NCI-H128 (cell line): ENCODE measurements at regions not wholly inside any gene's neighbourhood (a gene's known extent, or its start where the extent isn't known, plus 50 kb on each side); places are given as distances from the start of the nearest gene placed in this dataset.

ENCODE experiments used
- DNase-seq: peaks from one replicate; lab custom pipeline; 2025; ENCODE audit not compliant: unreplicated experiment; lab: John Stamatoyannopoulos, UW

DNA sequence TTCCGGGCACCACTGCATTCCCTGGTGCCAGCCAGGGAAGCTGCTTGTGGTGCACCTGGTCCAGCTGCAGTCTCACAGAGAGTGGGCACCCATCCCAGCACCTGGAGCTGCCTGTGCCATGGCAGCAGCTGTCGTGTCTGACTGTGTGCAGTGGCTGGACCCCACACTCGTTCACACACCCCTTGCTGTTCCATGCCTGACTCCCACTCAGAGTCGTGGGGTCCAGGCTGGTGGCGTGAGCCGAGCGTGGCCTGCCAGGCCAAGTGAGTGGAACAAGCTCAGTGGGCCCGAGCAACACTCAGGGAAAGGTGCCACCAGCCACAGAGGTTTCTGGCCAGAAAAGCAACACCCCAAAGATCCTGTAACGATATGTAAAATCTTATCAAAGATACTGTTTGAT, 97.2 kb upstream of the KCNK1 start:
- DNase-seq, result no peak

DNA sequence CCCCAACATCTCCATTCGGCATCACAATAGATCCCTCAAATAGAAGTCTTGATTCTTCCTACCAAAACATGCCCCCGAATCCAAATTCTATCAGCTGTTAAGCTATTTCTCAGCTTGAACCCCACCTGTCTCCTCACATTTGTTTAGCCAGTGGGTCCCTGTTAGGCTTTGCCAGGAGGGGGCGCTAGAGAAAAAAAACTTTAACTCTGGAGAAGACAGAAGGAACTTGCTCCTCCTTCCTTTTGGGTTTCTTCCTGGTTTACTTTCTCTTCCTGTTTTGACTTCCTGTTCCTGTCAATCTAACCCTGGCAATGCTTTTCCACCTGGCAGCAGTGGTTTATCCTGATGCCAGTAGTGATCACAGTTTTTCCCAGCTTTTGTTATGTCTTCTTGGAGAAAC, 95.6 kb upstream of the KCNK1 start:
- DNase-seq, result no peak

DNA sequence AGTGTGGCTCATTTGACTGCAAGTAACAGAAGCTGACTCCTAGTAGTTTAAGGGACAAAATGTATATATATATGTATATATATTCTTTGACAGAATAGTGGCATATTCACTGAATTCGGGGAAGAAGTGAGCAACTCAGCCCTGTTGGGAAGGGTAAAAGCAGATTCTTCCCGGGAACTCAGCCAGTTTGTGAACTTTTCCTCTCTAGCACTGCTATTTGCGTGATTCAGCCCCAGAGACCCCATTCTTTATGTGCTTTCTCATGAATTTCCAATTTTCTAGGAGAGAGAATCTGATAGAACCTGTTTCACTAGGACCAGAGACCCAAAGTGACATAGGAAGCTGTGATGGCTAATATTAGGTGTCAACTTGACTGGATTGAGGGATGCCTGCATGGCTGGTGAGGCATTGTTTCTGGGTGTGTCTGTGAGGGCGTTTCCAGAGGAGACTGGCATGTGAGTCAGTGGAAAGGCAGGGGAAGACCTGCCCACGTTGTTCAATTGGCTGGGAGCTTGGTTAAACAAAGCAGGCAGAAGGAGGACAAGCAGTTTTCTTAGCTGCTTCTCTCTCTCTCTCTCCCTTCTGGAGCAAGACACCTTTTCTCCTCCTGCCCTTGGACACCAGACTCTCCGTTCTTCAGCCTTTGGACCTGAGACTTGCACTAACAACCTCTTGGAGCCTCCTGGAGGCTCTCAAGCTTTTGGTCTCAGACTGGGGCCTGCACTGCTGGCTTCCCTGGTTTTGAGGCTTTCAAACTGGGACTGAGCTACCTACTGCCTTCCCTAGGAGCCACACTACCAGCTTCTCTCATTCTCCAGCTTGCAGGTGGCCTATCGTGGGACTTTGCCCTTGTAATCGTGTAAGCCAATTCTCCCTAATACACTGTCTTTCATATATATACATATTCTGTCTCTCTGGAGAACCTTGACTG, 93.4 kb upstream of the KCNK1 start:
- no peak for DNase-seq

DNA sequence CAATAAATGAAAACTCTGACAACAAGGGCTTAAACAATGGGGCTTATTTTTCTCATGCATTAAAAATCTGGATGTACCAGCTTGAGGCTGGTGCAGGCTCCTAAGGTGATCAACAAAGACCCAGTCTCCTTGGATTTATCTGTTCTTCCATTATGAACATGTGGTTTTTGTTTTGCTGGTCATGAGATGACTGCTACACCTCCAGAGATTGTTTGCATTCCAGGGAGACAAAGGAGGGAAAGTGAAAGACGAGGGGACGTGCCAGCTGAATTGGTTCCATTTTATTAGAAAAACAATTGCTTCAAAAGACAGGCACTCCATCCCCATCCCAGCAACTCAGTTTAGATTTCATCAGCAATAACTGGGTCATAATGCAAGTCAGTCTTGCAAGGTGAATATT, 90.9 kb upstream of the KCNK1 start:
- DNase-seq, result no peak

DNA sequence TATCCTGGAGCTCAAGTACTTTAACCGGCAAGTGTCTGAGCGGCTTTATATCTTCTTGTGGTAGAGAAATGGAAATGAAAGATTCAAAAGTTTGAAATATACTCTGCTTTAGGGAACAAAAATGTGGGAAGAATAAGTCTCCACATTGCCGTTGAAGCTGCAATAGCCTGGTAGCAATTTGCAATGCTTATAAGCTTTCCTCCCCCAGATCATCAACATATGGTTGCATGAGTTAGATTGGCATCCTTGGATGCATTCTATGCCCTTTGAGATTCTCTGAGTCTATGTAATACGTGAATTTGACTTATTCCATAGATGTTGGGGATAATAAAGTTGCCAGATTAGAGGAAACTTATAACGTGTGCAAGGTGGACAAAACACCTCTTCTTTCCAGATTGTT, 86.1 kb upstream of the KCNK1 start:
- no peak for DNase-seq

DNA sequence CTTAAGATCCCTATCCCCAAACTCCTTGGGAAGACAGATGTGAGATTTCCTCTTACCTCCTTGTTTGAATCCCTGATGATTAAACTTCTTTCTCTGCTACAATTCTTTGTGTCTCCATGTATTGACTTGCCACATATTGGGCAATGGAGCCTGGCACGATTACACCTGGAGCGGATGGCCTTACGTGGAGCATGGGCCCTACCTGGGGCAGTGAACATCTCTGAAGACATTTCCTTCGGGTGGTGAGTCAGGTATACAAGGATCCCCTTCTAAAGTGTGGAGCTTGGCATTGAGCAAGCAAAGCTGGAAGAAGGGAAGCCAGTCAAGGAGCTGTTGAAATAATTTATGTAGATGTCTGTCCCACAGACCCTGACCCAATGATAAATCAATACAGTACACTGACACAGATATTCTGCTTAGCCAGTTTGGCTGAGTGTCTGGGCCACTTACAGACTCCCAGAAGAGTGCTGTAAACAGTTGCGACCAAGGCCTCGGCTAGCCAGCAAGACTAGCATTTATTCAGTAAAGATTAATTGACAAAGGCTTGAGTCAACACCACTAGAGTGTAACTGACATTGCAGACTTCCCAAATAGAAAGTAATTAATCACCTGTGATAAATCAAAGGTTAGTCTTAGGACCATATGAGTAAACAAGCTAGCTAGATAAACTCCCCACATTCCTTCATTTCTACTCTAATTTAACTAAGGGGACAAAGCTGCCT, 83.1 kb upstream of the KCNK1 start:
- no peak for DNase-seq

DNA sequence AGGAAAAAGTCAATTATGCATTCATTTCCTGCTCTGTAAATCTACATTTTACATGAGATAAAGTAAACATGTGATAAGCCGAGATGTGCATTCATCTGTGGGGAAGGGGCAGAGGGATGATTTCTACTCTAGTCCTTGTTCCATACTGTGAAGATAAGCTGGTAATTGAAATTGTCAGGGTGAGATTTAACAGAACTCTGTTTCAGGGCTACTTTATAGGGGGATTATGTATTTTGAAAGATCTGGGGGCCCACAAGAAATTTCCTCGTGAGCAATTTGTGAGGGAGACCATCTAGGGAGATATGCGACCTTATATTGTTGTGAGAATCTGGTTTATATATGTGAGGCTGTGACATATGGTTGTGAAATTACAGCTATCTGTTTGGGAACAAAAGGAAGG, 73.1 kb upstream of the KCNK1 start:
- no peak for DNase-seq

DNA sequence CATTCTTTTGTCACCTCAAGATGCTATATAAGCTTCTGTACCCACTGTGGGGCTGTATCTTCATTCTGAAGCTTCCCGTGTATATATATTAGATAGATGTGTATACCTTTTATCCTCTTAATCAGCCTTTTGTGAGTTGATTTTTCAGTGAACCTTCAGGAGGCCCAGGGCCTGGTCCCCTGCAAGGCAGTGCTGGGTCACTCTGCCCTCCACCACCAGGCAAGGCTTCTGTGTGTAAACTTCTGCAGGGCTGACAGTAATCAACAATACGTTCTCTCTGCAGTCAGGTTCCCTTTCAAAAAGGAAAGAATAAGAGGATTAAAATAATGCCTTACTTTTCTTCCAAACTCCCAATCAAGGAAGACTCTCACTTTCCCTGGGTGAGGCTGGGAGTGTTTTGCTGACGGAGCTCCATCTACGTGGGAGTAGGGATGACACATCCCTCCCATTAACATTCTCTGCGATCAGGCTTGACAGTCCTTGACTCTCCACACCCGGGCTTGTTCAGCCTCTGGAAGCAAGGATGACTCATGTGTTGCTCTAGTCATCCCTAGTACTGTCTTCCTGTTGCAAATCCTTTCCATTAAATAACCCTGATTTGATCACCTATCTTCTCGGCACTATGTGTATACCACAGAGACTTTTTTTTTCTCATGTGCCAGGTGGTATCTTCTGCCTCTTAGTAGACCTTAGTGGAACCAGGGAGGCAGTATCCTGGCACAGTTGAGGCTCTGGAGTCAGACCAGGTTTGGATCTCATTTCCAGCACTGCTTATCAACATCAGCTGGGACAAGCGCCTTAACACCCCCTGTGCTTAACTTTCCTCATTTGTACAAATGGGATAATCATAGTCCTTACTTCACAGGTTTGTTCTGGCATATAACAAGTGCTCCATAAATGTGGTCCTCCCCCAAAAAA, 70.3 kb upstream of the KCNK1 start:
- DNase-seq, result no peak

DNA sequence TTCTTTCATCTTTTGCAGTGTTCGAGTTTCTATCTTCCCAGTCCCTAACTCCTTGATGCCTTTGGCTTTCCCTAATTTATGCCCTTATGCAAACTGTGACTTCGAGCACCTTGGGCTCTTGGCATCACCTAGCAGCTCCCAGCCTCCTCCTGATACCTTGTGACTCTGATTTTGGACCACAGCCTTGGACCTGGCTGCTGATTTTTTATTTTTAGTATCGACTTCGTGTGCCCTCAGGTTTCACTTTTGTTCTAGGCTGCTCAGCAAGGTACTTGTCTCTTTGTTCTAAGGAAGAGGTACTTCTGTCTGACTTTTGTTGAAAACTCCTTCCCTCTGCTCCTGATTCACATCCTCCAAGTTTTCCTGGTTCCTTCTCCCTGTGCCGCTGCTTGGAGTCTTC, 69.6 kb upstream of the KCNK1 start:
- no peak for DNase-seq

DNA sequence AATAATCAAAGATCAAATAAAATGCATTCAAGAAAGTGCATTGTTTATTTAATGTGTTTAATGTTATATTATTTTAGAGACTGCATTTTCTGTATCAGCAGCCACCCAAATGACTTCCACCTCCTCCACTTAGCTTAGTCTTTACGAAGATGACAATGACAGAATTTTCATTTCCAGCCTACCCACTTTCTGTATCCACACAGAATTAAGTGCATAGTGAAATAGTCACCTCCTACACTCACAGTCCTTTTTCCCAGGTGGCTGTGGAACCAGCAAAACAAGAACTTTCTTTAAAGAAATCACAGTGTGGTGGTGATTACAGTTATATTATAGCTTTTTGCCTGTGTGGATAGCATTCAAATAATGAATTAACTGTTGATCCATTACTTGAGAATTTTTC, 66.2 kb upstream of the KCNK1 start:
- no peak for DNase-seq

DNA sequence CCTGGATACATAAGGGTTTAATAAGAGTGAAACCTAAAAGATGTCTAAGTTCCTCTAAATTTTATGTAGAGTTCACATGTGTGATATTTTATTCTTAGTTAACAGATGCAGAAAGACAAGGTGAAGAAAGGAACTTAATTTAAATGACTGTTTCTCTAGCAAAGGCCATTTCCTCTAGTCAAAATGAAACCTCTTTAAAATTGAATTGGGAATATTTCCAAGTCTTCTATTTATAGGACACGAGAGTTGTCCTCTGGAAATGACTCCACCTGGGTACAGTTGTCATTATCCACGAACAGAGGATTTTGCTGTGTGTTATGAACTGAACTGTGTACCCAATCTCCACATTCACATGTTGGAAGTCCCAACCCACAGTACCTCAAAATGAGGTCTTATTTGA, 64.5 kb upstream of the KCNK1 start:
- no peak for DNase-seq

DNA sequence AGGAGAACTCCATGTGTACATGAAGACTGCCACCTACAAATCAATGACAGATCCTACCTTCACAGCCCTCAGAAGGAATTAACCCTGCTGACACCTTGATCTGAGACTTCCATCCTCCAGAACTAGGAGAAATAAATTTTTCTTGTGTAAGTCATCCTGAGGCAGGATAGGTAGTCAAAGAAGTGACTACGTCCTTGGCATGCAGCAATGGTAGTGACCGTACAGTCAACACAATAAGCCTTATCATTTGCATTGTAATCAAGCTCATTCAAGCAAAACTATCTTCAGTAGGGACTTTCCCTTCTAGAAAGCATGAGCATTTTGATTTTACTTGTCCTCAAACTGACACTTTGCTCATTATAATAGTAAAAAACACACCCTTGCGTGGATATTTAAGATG, 64.0 kb upstream of the KCNK1 start:
- no peak for DNase-seq

DNA sequence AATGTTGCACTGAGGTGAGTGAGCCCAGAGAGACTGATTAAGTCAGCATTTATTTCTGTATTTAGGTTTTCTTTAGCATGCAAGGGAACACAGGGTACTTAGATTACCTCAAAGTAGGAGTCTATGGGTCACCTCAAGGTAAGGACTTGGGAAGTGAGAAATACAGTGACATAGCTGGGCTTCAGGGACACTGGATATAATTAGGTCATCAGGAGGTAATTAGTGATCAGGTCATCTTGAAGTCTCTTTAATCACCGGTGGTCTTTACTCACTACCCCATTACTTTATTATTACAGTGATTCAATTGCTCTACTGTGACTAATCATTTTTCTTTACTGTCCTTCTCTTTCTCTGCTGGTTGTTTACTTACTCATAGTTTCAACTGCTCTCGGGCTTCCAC, 59.9 kb upstream of the KCNK1 start:
- no peak for DNase-seq

DNA sequence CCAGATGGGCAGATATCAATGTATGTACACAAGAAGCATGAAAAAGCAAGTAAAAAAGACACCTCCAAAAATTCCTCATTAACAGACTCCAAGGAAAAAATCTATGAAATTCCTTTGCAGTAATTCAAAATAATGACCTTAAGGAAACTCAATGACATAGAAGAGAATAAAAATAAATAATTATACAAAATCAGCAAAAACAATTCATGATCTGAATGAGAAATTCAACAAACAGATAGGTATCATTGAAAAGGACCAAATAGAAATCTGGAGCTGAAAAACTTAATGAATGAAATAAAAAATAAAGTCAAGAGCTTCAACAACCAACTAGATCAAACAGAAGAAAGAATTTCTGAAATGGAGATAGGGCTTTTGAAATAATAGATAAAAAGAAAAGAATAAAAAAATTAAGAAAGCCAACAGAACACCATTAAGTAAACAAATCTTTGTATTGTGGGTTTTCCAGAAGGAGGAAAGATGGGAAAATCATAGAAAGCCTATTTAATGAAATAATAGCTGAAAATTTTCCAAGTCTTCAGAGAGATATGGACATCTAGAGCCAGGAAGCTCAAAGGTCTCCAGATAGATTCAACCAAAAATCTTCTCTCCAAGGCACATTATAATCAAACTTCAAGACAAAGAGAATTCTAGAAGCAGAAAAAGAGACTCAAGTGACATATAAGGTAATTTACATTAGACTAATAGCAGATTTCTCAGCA, 52.0 kb upstream of the KCNK1 start:
- no peak for DNase-seq
